ENCODE measurements at regions not wholly inside any gene's neighbourhood (a gene's known extent, or its start where the extent isn't known, plus 50 kb on each side); places are given as distances from the start of the nearest gene placed in this dataset.

GRCh38 chr12:60257063-60257462 lies 661.2 kb downstream of the SLC16A7 start:
- no peak for DNase-seq

- no peak for DNase-seq
Observed at GRCh38 chr12:60259225-60259624, 663.4 kb downstream of the SLC16A7 start.

- no peak for DNase-seq
Observed at GRCh38 chr12:60262378-60262777, 666.5 kb downstream of the SLC16A7 start.

- DNase-seq, result no peak
Observed at GRCh38 chr12:60263161-60263560, 667.3 kb downstream of the SLC16A7 start.

- no peak for DNase-seq
Observed at GRCh38 chr12:60263836-60264493, 668.1 kb downstream of the SLC16A7 start.

- no peak for DNase-seq
Observed at GRCh38 chr12:60265741-60266140, 669.9 kb downstream of the SLC16A7 start.

- DNase-seq, result no peak
Observed at GRCh38 chr12:60266381-60266852, 670.6 kb downstream of the SLC16A7 start.

- DNase-seq, result no peak
Observed at GRCh38 chr12:60269611-60270269, 673.9 kb downstream of the SLC16A7 start.

- DNase-seq, result no peak
Observed at GRCh38 chr12:60271816-60272215, 676.0 kb downstream of the SLC16A7 start.

- DNase-seq, result no peak
Observed at GRCh38 chr12:60278209-60278608, 682.4 kb downstream of the SLC16A7 start.

- no peak for DNase-seq
Observed at GRCh38 chr12:60279221-60279620, 683.4 kb downstream of the SLC16A7 start.

GRCh38 chr12:60281522-60281921 lies 685.7 kb downstream of the SLC16A7 start:
- no peak for DNase-seq

- no peak for DNase-seq
Observed at GRCh38 chr12:60290532-60290931, 694.7 kb downstream of the SLC16A7 start.

- no peak for DNase-seq
Observed at GRCh38 chr12:60308366-60308991, 712.6 kb downstream of the SLC16A7 start.

- DNase-seq, result no peak
Observed at GRCh38 chr12:60311940-60312339, 716.1 kb downstream of the SLC16A7 start.

- DNase-seq, result no peak
Observed at GRCh38 chr12:60317361-60317760, 721.5 kb downstream of the SLC16A7 start.

GRCh38 chr12:60324746-60325145 lies 728.9 kb downstream of the SLC16A7 start:
- no peak for DNase-seq

GRCh38 chr12:60333461-60333860 lies 737.6 kb downstream of the SLC16A7 start:
- DNase-seq, result no peak

GRCh38 chr12:60335745-60336144 lies 739.9 kb downstream of the SLC16A7 start:
- DNase-seq, result no peak

GRCh38 chr12:60337839-60338549 lies 742.2 kb downstream of the SLC16A7 start:
- no peak for DNase-seq

GRCh38 chr12:60345442-60345841 lies 749.6 kb downstream of the SLC16A7 start:
- DNase-seq, result no peak

- DNase-seq, result no peak
Observed at GRCh38 chr12:60349232-60349978, 753.6 kb downstream of the SLC16A7 start.

GRCh38 chr12:60387356-60387755 lies 791.5 kb downstream of the SLC16A7 start:
- DNase-seq, result no peak
